GM18868 (cell line): ENCODE measurements at regions not wholly inside any gene's neighbourhood (a gene's known extent, or its start where the extent isn't known, plus 50 kb on each side); places are given as distances from the start of the nearest gene placed in this dataset.

ENCODE experiments used
- ATAC-seq: cut with Tn5 transposase; IDR thresholded peaks from one replicate; pipeline ENCODE4 v1.9.1; 2021; ENCODE audit warnings: mild to moderate bottlenecking, moderate library complexity; ENCODE audit not compliant: unreplicated experiment

GRCh38 chr13:110965038-110965754 lies 50.3 kb upstream of the ANKRD10 start:
- ATAC-seq = peak; percentile 98
